SK-N-MC (cell line): ENCODE measurements at regions not wholly inside any gene's neighbourhood (a gene's known extent, or its start where the extent isn't known, plus 50 kb on each side); places are given as distances from the start of the nearest gene placed in this dataset.

Experiments used
- EZH2 ChIP-seq: fragments of 200-600 bp; sonication (generic); IDR thresholded peaks from one replicate; pipeline ENCODE4 v1.6.1; 2017; ENCODE audit warnings: antibody characterized with exemption
- FOXP2 ChIP-seq: optimal IDR thresholded peaks from 2 replicates; pipeline ENCODE3; 2011; ENCODE audit warnings: mild to moderate bottlenecking, moderate library complexity; ENCODE audit not compliant: insufficient read depth; ENCODE audit errors: extremely low read length, control extremely low read depth
- POLR2AphosphoS5 ChIP-seq: IDR thresholded peaks from 2 replicates; pipeline ENCODE4 v1.6.1; 2012; ENCODE audit warnings: mild to moderate bottlenecking, low read depth, low read length, borderline replicate concordance

DNA sequence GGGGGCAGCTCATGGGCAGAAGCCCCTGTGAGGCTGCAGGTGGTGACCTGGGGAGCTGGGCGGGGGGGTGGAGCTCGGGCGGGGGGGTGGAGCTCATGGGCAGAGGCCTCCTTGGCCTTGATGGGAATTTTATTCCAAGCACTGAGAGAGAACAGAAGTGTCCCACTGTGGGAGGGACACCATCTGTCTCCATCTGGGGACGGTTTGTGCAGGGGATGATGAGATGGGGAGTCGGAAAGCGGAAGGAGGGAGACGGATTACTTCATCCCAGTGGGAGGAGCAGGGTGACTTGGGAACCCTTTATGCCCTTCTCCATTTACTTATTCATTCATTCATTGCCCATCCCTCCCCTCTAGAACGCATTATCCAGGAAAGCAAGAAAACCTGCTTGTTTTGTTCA is 304.7 kb downstream of the ADGRD1 start:
- TF ChIP-seq POLR2AphosphoS5: no peak
- TF ChIP-seq EZH2: no peak
- no peak for TF ChIP-seq FOXP2
